GM04504 (cell line): ENCODE measurements at regions not wholly inside any gene's neighbourhood (a gene's known extent, or its start where the extent isn't known, plus 50 kb on each side); places are given as distances from the start of the nearest gene placed in this dataset.
"Not testable (repeated sequence)": the region's sequence is repeated elsewhere in the genome, so short reads cannot be mapped to it uniquely, and the experiment has no call there.

ENCODE experiments used
- DNase-seq: peaks from one replicate; pipeline ENCODE4 v3.0.0-alpha.2; 2012; ENCODE audit warnings: low read depth

DNA sequence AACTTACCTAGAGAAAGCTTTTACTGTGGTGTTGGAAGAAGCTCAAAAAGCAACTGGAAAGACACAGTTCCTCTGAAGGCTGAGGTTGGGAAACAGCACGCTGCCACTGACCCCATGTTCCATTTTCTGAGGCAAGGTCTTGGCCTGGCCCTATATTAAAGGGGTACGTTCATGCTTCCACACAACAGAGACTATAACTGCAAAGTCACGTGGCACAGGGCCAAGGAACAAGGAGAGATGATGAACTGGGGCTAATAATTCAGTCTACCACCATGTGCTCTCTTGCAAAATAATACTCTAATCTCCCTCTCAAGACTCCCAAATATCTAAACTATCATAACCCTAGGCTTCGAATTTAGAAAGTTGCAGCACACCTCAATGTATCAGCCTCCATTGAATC is 381.6 kb downstream of the DSEL start:
- no peak for DNase-seq

DNA sequence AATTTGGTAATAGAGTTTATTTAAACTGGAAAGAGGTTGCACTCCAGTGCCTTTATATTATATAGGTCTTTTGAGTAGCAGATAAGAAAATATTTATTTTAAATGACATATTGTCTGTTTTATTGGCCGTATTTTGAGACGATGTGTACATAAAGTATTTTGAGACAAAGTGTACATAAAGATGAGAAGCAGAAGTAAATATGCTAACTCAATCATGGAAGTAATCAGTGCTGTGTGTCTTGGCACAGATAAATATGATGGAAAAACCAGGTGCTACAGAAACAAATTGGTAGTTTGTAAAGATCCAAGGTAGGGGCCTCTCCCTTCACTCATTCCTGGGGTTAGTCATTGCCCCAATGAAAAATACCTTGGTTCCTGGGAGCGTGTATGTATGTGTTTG is 382.9 kb downstream of the DSEL start:
- no peak for DNase-seq

DNA sequence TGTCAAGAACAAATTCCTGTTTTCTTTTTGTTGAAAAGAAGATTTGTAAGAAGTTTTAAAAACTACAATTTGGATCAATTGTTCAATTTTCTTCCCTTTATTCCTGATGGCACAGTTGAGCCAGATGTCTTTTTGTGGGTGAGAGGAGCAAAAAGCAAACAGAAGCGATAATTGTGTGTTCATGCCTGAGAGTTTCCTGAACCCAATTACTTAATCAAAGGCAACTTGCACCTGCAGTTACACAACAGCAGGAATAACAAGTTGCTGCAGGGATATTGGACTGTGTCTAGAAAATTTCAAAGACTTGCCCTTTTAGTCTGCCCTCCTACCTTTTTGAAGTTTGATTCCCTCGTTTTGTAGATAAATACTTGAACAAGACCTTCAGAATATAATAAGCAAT is 383.6 kb downstream of the DSEL start:
- DNase-seq = no peak

GRCh38 chr18:67131498-67131897 is 385.0 kb downstream of the DSEL start:
- DNase-seq = no peak

DNA sequence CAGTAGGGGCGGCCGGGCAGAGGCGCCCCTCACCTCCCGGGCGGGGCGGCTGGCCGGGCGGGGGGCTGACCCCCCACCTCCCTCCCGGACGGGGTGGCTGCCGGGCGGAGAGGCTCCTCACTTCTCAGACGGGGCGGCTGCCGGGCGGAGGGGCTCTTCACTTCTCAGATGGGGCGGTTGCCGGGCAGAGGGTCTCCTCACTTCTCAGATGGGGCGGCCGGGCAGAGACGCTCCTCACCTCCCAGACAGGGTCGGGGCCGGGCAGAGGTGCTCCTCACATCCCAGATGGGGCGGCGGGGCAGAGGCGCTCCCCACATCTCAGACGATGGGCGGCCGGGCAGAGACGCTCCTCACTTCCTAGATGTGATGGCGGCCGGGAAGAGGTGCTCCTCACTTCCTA is 389.8 kb downstream of the DSEL start:
- not testable (repeated sequence) for DNase-seq

DNA sequence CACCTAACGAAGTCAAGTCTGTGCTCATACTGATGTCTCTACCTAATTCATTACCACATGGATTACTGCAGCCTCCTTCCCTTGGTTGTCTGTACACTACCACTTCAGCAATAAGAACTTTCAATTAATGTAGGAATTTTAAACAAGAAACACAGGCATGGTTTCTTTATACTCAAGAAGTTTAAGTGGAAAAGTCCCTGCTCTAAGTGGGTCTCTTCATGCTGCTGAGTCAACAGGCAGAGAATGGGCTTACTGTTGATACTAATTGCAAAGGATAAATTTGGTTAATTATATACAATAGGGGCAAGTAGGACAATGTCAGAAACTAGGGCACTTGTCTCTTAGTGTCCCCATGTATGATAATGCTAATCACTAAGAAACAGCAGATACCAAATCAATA is 392.6 kb downstream of the DSEL start:
- DNase-seq = no peak

GRCh38 chr18:67117804-67118203 is 398.7 kb downstream of the DSEL start:
- no peak for DNase-seq

DNA sequence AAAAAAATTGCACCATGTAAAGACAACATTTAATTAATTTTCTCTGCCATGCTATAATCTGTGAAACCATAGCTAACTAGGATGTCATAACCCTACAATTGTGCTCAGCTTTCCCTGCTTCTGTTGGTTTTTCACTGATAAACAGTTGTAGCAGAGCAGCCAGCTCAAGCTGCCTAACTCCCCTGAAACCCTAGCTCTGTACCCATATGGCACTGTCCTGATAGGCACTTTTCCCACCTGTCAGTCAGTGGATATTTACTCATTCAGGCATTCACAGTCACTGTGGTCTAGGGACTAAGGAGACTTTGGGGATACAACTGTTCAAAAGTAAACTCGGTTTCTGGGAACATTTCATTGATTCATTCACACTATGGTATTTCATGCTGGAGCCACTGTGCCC is 407.0 kb downstream of the DSEL start:
- DNase-seq = no peak

GRCh38 chr18:67108894-67109293 is 407.6 kb downstream of the DSEL start:
- no peak for DNase-seq

DNA sequence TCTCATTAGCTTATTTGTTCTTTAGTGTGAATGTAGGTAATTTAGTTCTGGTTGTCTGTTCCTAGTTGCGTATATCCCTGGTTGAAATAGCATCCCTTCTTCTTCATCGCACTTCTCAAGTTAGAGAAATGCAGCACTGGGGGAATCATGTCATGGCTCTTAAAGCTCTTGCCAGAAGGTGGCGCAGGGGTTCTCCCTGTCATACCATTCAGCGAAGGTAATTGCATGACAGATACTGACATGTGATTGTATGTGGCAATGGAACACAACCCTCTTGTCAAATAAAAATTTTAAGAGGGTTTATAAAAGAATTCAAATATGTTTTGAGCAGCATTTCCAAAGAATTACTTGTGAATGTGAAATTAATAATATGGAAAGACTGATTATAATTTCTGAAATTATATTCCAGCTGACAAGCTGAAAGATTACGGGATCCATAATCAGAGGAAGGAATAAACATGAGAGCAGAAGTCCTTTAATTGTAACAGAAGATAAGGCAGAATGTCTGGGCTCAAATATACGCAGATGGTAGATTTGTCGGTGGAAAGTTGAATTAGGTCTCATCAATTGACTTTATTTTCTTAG is 411.7 kb downstream of the DSEL start:
- peak; percentile 47 for DNase-seq

DNA sequence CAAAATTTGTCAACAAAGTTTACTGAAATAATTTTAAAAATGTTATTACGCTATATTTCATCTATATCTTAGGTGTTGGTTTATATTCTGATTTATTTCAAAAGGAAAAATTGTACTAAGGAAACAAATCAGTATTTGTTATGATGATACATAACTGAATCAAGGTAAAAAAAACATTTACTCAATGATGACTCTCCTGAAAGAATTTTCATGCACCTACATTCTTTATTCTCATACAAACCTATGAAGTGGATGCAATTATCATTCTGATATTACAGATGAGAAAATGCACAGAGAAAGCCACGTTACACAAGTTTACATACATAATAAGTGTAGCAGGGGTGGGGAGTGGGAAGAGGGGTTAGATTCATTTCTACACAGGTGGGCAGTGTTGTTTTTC is 422.4 kb downstream of the DSEL start:
- no peak for DNase-seq

DNA sequence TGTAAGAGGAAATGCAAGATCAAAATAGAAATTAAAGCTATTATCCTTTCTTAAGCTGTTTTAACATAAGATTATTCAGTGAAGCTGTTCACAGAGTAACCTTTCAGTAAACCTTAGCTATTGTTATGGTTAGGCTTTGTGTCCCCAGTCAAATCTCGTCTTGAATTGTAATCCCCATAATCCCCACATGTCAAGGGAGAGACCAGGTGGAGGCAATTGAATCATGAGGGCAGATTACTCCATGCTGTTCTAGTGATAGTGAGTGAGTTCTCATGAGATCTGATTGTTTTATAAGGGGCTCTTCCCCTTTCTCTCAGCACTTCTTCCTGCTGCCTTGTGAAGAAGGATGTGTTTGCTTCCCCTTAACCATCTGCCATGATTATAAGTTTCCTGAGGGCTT is 424.4 kb downstream of the DSEL start:
- DNase-seq = no peak

- DNase-seq = no peak
These were observed 434.9 kb downstream of the DSEL start for GRCh38 chr18:67081482-67082211.

- no peak for DNase-seq
These were observed 435.9 kb downstream of the DSEL start for GRCh38 chr18:67080601-67081000.

DNA sequence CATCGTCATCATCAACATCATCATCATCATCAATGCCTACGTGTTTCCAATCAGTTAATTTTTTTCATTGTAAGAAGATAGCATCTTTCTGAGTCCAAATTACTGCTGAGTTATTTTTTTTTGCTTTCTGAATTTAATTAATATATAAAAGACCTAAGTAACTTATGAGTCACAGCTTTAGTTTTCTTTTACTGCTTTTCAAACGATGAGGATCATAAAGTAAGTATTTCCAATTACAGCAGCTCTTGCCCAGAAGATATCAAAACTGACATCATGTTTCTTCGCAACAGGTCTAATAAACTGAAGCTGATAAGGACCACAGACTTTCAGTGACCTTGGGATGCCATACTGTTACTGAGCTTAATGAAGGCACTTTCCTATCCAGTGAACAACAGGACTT is 442.2 kb downstream of the DSEL start:
- DNase-seq = no peak

- DNase-seq = no peak
These were observed 443.7 kb downstream of the DSEL start for GRCh38 chr18:67072791-67073190.

DNA sequence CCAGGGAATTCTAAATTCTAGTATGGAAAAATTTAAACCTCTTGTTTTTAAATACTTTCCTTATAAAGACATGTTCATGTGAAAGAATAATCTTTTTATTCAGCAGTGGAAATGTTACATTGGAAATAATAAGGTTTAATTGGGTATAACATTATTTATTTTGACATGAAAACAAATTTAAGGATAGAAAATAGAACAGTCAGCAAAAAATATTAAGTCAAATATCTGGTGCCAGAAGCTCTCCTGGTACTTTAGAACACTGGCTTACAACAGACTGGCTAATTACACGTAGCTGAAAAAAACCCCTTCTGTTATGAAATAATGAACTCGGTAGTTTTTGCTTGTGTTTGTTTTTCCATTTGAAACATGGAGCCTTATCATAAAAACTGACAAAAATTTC is 447.9 kb downstream of the DSEL start:
- DNase-seq = no peak

GRCh38 chr18:67047334-67047733 is 443.4 kb upstream of the CDH19 start:
- DNase-seq = no peak

- no peak for DNase-seq
These were observed 439.4 kb upstream of the CDH19 start for GRCh38 chr18:67043276-67043675.

- no peak for DNase-seq
These were observed 437.4 kb upstream of the CDH19 start for GRCh38 chr18:67041334-67041733.

GRCh38 chr18:67035026-67035425 is 431.1 kb upstream of the CDH19 start:
- DNase-seq = no peak

DNA sequence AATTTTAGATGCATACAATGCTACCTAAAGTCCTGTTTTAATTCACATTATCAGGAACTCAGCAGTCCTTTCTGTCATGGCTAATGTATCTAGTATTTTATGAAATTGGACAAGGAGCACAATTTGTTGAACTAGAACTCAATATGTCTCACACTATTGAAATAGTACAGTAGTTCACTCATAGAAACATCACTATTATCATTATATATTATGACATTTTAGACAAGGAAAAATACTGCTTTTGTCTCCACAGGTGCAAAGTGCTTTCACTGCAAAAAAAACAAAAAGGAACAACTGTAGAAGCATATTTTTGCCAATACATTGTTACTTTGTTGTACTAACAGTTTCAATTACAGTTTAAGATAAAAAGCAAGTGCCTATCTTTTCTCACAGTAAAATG is 419.2 kb upstream of the CDH19 start:
- DNase-seq = no peak

GRCh38 chr18:67010919-67011318 is 407.0 kb upstream of the CDH19 start:
- DNase-seq = no peak

- no peak for DNase-seq
These were observed 404.1 kb upstream of the CDH19 start for GRCh38 chr18:67007999-67008398.
